Small intestine (tissue), 7 donors: ENCODE measurements at regions not wholly inside any gene's neighbourhood (a gene's known extent, or its start where the extent isn't known, plus 50 kb on each side); places are given as distances from the start of the nearest gene placed in this dataset.
"Not testable (repeated sequence)": the region's sequence is repeated elsewhere in the genome, so short reads cannot be mapped to it uniquely, and the experiment has no call there.

Source experiments
- DNase-seq, 2 donors: peaks; one replicate each; pipeline versions ENCODE4 v3.0.0 to v3.0.0-alpha.2; 2013
- FAIRE-seq: peaks from 2 replicates; lab custom pipeline; 2012; peaks lifted over from hg19 to GRCh38; lab: Jason Lieb, UNC
- H3K27ac ChIP-seq, 3 donors: one replicate each; pipeline ENCODE4 v1.5.1; 2013; ENCODE audit warnings: low read length in 2 of 3, mild to moderate bottlenecking in 2 of 3, control low read depth in 1 of 3, inconsistent platforms in 1 of 3, low read depth in 1 of 3, moderate library complexity in 1 of 3
- H3K27me3 ChIP-seq, 3 donors: one replicate each; pipeline ENCODE4 v1.6.1; 2013; ENCODE audit warnings: low read length in 3 of 3, inconsistent platforms in 1 of 3; ENCODE audit not compliant: control insufficient read depth in 3 of 3, insufficient read depth in 3 of 3
- H3K36me3 ChIP-seq, 3 donors: one replicate each; pipeline ENCODE4 v1.6.1; 2013; ENCODE audit warnings: low read length in 3 of 3, inconsistent platforms in 1 of 3, low read depth in 1 of 3, mild to moderate bottlenecking in 1 of 3, moderate library complexity in 1 of 3; ENCODE audit not compliant: control insufficient read depth in 3 of 3, insufficient read depth in 2 of 3
- H3K4me1 ChIP-seq, 3 donors: one replicate each; pipeline ENCODE4 v1.6.1; 2013; ENCODE audit warnings: low read length in 2 of 3, inconsistent platforms in 1 of 3, low read depth in 1 of 3, mild to moderate bottlenecking in 1 of 3, moderate library complexity in 1 of 3; ENCODE audit not compliant: control insufficient read depth in 3 of 3, insufficient read depth in 2 of 3
- H3K4me3 ChIP-seq, 3 donors: one replicate each; pipeline ENCODE4 v1.5.1; 2013; ENCODE audit warnings: low read length in 3 of 3, control low read depth in 1 of 3, inconsistent platforms in 1 of 3, low read depth in 1 of 3, mild to moderate bottlenecking in 1 of 3, moderate library complexity in 1 of 3
- H3K9me3 ChIP-seq, 2 donors: one replicate each; pipeline ENCODE4 v1.6.1; 2013; ENCODE audit warnings: low read depth in 1 of 2, low read length in 1 of 2; ENCODE audit not compliant: control insufficient read depth in 2 of 2, insufficient read depth in 1 of 2
- WGBS, 3 donors: extraction: QIAGEN DNeasy Blood & Tissue Kit; methylation state at CpG; one replicate each; pipeline ENCODE4 v1.1.7; 2013; 5-methylcytosine and 5-hydroxymethylcytosine counted together
- donor health status: healthy with polysubstance abuse.
- donor health status: control.
- donor health status: control.
- donor health status: Bipolar disorder and iron deficiency.
- donor health status: healthy.

- FAIRE-seq = no peak
- Histone ChIP-seq H3K4me1 (no peaks in the 10 kb centered on the region), H3K36me3 (no peaks in the 10 kb centered on the region), H3K27me3 (no peaks in the 10 kb centered on the region), H3K27ac (no peak overlapping the region), H3K9me3 (no peaks in the 10 kb centered on the region), H3K4me3 (no peak overlapping the region)
- DNase-seq = no peak
- WGBS, 3 donors = 41 to 73% (median 60%) methylated on average over 1 of the region's 1 CpG
Observed at GRCh38 chr13:79853251-79853650, 372.3 kb downstream of the NDFIP2 start.

- Histone ChIP-seq H3K27ac (no peak overlapping the region), H3K4me3 (no peak overlapping the region), H3K9me3 (no peaks in the 10 kb centered on the region), H3K4me1 (no peaks in the 10 kb centered on the region), H3K36me3 (no peaks in the 10 kb centered on the region), H3K27me3 (no peaks in the 10 kb centered on the region)
- no peak for FAIRE-seq
- no peak for DNase-seq
Observed at GRCh38 chr13:79851318-79851717, 370.4 kb downstream of the NDFIP2 start.

DNA sequence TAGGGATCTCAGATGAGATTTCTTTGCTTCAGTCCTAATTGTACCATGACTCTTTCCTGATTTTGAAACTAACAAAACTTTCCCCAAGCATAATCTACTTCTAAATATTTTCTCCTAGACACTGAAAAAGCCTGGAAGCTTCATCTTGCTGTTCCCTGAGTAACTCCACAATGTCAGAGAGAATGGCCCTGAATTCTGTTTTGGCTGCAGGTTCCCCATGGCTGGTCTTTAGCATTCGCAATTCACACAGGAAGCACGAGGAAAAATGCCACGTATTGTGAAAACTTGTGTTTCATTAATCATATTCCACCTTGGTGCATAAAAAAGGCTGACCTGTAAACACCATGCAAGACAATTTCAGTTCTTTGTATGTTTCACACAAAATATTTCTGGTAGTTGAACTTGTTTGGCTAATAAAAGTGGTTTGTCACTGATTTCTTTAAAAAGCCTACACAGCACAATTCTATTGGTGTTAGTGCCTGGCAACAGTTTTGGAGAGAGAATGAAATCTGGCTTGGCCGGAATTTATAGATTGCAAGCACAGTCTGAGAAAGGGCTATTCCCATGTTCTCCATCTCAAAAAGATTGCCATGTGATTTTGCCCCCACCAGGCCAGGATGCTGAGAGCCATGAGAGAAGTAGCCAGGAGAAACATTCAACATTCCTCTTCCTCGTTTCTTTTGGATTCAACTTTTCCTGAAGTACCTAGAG lies 367.1 kb downstream of the NDFIP2 start:
- no peak for FAIRE-seq
- no peaks in the 10 kb centered on the region for H3K36me3 ChIP-seq
- no peak overlapping the region for H3K27ac ChIP-seq
- H3K4me1 ChIP-seq = no peaks in the 10 kb centered on the region
- WGBS, 3 donors = 68 to 86% (median 85%) methylated on average over 5 of the region's 5 CpGs
- no peaks in the 10 kb centered on the region for H3K9me3 ChIP-seq
- no peak for DNase-seq
- no peak overlapping the region for H3K4me3 ChIP-seq
- no peaks in the 10 kb centered on the region for H3K27me3 ChIP-seq

- FAIRE-seq (no peak), DNase-seq (peak; percentile 25 to 60)
- Histone ChIP-seq H3K9me3 (no peaks in the 10 kb centered on the region), H3K4me1 (no peaks in the 10 kb centered on the region), H3K36me3 (no peaks in the 10 kb centered on the region), H3K27ac (no peak overlapping the region), H3K4me3 (no peak overlapping the region), H3K27me3 (no peaks in the 10 kb centered on the region)
- 49 to 70% (median 52%) methylated on average over 4 of the region's 4 CpGs for WGBS, 3 donors
Observed at GRCh38 chr13:79846386-79846785, 365.4 kb downstream of the NDFIP2 start.

DNA sequence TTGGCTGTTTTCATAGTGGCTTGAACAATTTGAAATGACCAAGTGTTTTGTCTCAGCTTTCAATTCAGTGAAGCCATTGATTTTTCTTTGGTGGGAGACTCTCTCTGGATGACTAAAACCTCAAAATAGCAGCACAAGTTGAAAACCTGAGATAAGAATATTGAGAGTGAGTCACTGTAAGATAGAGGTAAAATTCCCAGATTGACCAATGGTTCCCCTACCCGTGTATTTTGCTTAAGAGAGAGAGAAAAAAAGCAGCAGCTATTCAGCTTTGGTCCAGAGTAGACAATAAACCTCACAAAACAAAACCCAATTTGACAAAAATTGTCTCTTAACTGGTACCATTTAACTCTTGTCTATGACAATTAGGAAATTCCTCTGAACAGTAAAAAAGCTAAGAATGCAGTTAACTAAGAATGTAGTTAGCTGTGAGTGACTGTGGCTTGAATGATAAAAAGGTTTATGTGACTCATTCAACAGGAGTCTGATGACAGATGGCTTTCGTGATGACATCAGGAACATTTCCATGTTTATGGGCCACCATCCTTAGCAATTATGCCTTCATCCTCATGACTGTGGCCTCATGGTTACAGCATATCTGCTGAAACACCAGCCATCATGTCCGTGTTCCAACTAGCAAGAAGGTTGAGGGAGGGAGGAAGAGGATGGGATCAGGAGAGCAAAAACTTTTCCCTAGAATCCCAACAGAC lies 356.9 kb downstream of the NDFIP2 start:
- H3K36me3 ChIP-seq = no peaks in the 10 kb centered on the region
- WGBS, 3 donors = 69 to 81% (median 73%) methylated on average over 3 of the region's 3 CpGs
- H3K9me3 ChIP-seq = peaks cover 0 to 4% of the 10 kb centered on the region in 2 donors
- no peaks in the 10 kb centered on the region for H3K27me3 ChIP-seq
- H3K4me1 ChIP-seq = no peaks in the 10 kb centered on the region
- FAIRE-seq = no peak
- DNase-seq = no peak
- H3K27ac ChIP-seq = no peak overlapping the region
- H3K4me3 ChIP-seq = no peak overlapping the region

DNA sequence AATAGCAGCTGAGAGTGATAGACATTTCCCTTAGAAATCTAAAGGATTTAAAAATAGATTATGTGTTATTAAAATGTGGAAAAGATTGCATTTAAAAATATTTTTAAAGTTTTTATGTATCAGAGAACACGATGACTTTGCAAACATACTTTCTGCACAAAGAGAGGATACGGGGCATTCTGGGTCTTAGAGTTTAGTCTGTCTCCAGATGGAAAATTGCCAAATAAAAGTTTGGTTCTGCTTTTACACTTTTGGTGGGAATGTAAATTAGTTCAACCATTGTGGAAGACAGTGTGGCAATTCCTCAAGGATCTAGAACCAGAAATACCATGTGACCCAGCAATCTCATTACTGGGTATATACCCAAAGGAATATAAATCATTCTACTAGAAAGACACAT lies 355.2 kb downstream of the NDFIP2 start:
- not testable (repeated sequence) for H3K36me3 ChIP-seq, FAIRE-seq, H3K27me3 ChIP-seq, H3K4me1 ChIP-seq, H3K4me3 ChIP-seq, H3K27ac ChIP-seq, H3K9me3 ChIP-seq, DNase-seq
- 75 to 89% (median 86%) methylated on average over 2 of the region's 2 CpGs for WGBS, 3 donors

GRCh38 chr13:79834876-79835275 lies 353.9 kb downstream of the NDFIP2 start:
- Histone ChIP-seq H3K4me1 (no peaks in the 10 kb centered on the region), H3K9me3 (peaks cover 0 to 4% of the 10 kb centered on the region in 2 donors), H3K36me3 (no peaks in the 10 kb centered on the region), H3K27me3 (no peaks in the 10 kb centered on the region), H3K27ac (no peak overlapping the region), H3K4me3 (no peak overlapping the region)
- WGBS, 3 donors = 47 to 62% (median 47%) methylated on average over 2 of the region's 2 CpGs
- DNase-seq = no peak
- FAIRE-seq = no peak

- H3K27me3 ChIP-seq = no peaks in the 10 kb centered on the region
- no peak overlapping the region for H3K27ac ChIP-seq
- no peak for DNase-seq
- no peak overlapping the region for H3K4me3 ChIP-seq
- no peaks in the 10 kb centered on the region for H3K36me3 ChIP-seq
- no peaks in the 10 kb centered on the region for H3K4me1 ChIP-seq
- no peak for FAIRE-seq
- WGBS, 3 donors = 25 to 38% (median 35%) methylated on average over 1 of the region's 1 CpG
- peaks cover 0 to 4% of the 10 kb centered on the region in 2 donors for H3K9me3 ChIP-seq
Observed at GRCh38 chr13:79833991-79834390, 353.0 kb downstream of the NDFIP2 start.
